Stimulated activated CD4-positive, alpha-beta T cell treated with anti-CD3 and anti-CD28 coated beads, Interleukin-4, amount 100 ng/mL, for 48 hours (primary cell): ENCODE measurements at regions not wholly inside any gene's neighbourhood (a gene's known extent, or its start where the extent isn't known, plus 50 kb on each side); places are given as distances from the start of the nearest gene placed in this dataset.

Experiments
- DNase-seq, 2 donors: peaks; one replicate each; pipeline ENCODE4 v3.0.0-alpha.2; 2020; ENCODE audit warnings: low read depth in 2 of 2

DNA sequence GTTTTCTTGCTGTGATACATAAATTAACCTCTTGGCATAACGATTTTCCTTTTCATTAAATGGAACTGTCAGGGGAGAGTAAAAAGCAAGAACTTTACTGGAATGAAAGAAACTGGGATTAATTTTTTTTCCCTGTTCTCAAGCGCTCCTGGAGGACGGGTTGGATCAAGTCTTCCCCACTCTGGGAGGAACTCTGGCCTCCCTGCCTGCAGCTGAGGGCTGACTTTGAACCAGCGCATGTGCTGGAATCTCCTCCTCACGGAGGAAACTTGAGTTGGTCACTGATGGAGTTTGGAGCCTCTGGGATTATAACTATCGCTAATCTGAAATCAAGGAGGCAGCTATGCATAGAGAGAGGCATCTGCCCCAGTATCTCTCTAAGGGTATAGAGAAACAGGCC lies 406.4 kb upstream of the TMEM132C start:
- DNase-seq = no peak

DNA sequence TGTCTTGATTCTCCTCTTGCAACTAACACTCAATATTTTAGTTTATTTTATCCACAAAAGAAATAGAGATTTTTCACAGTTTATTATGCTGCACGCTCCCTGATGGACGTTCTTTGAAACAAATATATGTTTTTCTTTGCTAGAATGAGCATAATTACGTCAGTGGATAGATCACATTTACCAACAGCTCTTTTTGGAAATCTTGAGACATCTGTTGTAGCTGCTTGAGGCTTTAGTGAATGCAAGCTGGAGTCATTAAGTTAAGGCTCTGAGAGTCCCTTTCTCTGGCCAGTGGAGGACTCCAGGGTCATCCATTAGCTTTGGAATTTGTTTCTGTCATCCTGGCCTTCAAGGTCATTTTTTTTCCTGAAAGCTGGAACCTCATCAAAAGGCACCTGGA lies 405.6 kb upstream of the TMEM132C start:
- no peak for DNase-seq

DNA sequence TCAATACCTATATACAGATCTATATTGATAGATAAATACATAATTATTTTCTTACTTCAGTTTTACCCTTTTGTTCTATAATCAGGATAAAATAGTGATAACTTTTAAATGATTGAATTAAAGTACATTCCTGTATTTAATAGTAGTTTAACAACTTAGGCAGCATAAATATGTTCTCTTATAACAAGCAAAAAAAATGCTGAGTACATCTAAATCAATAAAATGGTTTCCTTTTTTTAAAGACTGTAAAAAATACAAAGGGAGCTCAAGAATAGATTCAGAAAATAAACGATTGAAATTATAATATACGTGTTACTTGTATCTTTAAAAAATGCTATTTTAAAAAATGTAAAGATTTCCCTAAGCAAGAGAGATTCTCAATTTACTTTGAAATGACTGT lies 393.7 kb upstream of the TMEM132C start:
- no peak for DNase-seq

DNA sequence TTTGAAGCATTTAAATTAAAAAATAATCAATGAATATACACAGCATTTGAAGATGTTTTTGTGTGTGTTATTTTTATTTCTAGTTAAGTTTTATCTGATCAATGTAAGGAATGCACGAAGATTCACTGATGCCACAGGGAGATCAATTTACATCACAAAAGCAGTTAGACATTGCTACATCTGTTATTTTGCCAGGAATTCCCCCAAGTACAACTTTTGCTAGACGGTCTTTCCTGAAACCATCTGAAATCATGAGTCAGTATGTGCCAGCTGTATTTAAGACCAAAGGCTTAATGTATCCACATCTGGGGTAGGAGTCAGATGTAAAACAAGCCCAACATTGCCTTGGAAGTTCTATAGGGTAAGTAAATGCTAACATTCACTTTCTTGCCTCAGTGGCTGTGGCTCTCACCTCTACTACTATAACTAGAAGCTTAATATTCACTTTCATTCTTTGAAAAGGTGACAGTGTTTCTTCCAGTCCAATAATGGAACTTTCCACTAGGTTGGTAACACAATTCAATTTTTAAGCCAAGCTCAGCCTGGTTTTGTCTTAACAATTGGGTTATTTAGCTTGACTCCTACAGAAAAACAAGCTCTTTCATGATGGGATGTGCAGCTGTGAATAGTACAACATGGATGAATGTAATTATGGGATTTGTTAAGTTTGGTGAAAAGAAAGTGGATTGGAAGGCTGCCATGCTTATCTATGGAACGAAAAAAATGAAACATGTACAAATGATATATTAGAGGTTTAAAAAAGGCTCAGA lies 385.4 kb upstream of the TMEM132C start:
- no peak for DNase-seq

DNA sequence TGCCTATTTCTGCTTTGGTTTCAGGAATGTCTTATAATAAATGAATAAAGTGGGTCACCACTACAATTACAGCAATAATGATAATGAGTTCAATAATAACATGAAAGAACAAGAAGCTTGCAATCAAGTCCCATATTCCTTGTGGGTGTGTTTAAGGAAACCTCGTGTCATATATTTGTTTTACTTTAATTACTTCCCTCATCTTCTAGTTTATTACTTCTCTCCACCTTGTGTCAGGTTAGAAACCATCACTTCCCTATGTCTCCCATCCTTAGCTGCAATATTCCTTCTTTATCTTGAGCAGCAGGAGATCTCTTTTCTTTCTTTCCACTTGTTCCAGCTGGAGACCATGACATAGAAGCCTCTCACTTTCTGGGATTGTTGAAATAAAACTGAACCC lies 384.0 kb upstream of the TMEM132C start:
- DNase-seq = no peak

DNA sequence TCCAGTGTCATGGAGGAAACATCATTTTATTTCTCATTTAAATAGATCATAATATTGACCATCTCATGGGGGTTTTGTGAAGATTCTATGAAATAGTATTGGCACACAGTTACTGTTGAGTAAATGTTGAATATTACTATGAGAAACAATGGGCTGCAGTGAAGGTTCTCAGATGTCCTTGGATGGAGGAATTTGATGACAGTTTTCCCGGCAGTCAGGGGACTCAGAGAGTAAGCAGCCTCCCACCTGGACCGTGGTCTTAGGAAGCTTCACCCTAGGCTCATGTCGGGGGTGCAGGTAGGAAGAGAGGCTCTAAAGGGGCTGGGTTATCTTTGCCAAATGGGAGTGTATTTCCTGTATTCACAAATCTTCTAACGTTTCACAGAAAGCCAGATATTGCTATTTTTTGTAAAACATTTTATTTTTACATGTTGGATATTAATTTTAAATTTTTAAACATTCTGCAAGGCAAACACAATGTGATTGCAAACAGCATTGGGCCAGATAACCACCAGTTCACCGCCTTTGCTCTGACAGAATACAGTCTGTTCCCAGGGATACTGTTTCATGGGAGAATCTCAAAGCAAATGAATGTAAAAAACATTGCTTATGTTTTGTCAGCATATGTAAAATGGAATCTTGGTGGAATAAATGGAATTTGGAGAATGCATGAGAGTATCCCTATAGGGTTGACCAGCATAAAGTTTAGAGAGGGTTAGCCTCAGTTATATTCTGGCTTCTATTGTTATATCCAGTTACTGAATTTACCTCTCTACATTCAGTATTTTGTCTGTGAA lies 380.8 kb upstream of the TMEM132C start:
- no peak for DNase-seq

DNA sequence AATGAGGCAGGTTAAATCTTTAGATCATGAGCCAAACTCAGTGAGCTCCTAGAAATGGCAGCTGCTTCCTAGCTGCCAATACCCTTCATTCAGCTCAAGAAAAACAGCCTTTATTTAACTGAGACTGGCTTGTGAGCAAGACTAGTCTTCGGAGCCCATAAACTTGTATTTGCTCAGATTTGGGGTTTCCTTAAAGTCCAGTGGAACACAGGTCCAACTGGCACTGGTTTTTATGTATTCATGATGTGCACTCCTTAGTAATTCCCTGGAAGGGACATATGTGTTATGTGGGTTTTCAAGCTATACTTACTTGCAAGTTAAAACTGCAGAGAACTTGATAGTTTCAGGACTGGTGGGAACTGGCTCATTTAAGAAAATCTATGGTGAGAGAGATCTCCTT lies 380.1 kb upstream of the TMEM132C start:
- DNase-seq = no peak

DNA sequence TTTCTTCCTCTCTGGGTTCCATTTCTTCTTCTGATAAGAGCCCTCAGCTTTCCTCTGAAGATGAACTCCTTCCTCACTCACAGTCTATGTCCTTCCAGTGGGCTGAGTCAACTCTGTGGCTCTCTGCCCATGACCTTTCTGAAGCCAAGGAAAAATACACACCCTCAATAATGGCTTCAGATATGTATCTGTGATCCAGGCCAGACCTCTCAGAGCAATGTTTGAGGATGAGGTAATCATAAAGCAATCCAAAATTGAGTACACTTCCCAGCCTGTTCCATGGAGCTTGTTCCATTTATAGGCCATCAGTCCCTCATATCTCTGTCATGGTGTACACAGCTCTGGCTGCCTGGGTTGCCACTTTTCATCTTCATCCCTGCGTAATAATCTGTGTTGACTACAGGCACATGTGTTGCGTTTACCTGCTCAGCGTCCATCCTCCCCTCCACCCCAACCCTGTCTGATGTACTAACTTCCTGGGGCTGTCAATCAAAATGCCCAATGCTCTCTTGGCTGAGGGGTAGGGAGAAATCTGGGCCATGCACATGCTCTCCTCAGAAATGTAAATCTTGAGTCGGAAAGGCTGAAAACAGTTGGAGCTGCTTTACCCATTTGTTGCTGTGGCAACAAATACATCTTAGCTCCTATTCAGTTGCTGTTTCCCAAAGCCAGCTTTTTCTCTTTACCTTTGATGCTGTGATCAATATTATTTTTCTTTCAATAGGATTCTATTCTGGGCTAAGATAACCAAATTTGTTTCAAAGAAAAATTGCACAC lies 377.8 kb upstream of the TMEM132C start:
- no peak for DNase-seq

DNA sequence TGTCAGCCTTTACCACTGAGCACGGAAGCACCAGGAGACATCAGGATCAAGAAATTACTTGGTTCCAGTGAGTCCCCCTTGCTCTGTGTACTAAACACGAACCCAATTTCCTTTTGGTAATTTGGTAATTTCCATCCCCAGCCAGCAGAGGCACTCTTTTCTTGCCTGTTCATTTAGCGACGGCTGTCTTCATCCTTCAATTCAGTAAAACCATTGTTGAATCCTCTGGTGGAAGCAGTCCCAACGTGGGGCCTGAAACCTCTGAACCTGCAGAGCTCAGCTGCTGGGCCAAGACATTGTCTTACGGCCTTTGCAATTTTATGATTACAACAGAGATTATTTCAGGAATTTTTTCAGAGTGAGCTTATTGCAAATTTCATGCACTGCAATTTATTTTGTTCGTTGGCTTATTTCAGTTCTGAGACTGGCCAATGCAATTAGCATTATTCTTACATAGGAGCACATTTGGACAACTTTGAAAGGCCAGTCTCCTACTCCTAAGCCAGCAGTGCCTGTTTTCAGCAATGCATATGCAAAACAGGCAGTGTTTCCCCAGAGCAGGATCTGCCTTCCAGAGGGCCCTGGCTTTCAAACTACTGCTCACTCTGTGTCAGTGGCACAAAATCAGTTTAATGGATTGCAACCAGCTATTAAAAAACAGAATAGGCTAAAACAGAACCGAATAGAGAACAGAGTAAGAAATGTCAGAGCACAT lies 372.9 kb upstream of the TMEM132C start:
- no peak for DNase-seq

DNA sequence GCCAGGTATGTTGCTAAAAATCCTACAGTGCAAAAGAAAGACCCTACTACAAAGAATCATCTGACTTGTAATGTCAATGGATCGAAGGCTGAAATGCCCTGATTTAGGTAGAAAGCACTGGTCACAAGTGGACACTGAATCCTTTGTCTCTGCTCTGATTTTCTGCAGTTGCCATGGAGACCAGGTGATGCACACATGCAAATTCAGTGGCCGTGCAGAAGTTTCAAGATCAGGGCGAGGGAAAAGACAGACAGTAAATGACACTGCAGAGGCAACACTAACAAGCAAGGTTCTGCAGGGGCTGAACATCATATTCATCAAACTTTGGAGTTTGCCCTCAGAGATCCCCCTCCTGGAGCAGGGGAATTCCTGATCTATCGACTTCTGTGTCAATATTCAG lies 370.3 kb upstream of the TMEM132C start:
- no peak for DNase-seq

DNA sequence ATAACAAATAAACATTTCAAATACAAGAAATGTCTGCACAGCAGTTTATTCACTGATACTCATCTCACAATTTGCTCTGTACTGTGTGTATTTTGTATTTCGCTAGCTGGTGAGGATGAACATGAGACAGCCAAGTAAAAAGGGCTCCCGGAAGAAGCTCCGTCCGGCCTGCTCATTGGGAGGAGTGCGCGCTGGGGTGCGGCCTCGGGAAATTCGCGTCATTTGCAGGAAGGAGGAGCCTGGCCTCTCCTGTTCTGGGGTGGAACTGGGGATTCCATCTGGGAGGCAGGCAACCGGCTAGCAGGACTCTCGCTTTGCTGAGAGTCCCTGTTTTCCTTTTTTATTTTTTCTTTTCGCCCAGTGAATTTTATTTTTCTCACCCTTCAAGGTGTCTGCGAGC lies 368.4 kb upstream of the TMEM132C start:
- DNase-seq = no peak

DNA sequence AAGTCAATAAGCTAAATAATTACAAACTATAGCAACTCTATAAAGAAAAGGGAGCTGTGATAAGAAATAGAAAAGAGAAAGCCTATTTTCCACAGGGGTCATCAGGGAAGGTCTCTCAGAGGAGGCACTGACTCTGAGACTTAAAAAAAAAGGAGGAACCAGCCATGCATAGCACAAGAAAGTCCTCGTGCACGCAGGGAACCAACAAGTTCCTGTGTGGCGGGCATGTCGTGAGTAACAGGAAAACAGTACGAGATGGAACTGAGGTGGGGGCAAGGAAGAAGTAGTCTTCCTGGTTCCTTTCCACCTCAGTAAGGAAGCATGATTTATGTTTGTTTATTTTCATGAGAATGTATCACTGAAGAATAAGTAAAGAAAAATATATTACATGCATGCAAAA lies 367.0 kb upstream of the TMEM132C start:
- DNase-seq = no peak

DNA sequence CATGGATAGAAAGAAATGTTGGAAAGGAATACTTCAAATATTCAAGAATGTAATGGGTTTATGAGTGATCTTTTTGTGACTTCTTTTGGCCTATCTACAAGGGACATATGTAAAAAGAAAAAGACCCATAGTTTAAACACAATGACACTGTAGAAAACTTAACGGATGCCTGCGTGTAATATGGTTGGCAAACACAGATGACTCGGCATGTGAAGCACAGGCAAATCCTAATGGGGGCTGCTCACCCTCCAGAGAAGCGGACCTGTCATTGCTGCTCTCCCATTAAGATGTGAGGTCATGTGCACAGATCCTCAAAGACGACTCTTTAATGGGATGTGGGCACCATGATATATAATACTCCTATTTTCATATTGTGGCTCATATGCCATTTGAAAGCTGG lies 366.6 kb upstream of the TMEM132C start:
- DNase-seq = no peak

DNA sequence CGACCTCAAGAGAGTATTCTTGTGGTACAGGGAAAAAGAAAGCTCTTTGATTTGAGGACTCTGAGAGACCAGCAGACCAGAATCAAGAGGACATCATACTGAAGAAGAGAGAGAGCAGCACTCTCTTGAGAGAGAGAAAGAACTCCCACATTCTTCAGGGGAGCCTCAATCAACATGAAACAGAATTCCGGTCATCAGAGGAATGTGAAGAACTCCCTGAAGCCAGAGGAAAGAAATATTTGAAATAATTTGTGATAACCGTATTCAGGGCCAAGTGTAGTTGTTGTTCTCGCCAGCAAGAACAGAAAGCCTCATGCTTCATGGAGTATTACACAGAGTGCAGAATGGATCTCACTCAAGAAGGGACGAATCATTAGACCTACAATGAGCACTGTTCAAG lies 363.8 kb upstream of the TMEM132C start:
- DNase-seq = no peak

DNA sequence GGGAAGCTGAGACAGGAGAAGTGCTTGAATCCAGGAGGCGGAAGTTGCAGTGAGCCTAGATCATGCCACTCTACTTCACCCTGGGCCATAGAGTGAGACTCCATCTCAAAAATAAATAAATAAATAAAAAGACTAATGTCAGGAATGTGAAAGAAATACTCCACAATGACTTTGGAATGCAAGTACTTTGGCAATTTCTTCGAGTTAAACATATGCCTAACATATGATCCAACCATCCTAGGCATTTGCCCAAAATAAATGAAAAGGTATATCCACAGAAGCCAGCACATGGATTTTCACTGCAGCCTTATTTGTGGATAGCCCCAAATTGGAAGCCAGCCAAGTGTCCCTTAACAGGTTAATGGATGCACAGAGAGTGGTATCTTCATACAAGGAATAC lies 357.9 kb upstream of the TMEM132C start:
- DNase-seq = no peak

DNA sequence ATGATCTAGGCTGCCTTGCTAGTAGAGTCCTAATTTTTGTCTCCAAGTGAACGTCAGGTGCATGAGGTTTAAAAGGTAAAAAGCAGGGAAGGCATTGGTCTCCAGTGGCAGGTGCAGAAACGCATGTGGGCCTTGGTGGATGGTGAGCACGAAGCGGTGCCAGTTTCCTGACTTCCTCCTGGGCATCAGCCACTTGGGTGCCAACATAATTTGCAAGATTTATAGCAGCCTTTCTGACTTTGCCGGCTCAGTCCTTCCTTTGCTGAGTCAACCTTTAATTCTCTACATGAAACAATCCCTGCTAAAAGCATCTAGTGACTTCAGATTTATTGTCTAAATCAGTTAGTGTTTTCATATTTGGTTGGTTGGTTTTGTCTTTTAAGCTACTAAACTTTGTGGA lies 355.7 kb upstream of the TMEM132C start:
- no peak for DNase-seq

DNA sequence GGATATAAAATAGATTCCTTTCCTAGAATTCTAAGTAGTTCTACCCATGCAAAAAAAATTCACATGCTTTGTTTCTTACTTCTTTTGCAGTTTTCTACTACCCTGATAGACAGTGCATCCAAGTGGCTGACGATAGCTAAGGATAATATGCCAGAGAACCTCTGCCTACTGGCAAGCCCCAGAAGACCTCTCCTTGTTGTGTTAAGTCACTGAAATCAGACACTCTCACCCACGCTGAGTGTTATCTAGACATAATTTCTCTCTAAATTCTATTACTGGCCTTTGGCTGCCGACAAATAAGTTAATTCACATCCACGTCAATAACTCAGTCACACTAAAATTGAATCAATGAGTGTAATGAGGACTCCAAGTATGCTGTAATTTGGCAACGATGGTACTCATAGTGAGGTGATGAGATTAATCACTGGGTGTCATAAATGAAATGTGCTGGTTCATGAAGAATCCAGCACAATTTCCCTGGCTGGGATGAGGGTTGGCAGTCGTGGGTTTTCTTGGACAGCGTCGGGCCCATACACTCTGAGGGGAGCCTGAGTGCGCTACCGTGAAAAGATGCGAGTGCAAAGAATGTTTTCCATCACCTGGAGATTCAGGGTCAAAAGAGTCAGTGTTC lies 354.8 kb upstream of the TMEM132C start:
- no peak for DNase-seq

DNA sequence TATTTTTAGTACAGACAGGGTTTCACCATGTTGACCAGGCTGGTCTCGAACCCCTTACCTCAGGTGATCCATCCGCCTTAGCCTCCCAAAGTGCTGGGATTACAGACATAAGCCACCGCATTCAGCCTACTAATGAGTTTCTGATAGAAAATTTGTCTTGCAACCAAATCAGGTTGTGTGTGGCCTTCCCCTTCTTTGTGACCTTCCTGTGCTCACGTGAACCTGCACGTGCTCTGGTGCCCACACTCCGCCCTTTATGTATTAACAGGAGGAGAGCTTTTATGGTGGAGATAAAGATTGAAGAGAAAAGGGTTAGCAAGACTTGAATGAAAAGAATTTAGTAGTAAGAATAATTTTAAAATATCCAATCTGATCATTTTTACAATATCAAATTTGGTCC lies 343.5 kb upstream of the TMEM132C start:
- DNase-seq = no peak

DNA sequence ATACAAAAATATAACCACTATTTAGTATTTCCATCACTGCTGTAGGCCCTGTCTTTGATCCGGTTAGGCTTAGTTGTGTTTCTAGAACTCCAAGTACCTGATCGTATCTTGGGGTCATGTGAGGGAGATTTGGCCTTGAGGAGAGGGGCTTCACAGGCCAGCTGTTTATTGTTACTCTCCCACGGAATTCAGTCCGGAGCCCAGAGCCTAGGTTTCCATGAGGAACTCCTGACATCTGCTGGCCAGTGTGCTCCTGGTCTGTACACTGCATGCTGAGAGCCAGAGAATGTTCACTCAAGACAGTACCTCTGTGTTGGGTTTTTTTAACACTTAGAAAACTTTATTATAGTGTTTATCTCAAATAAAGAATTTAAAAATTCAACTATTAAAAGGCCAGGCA lies 341.0 kb upstream of the TMEM132C start:
- no peak for DNase-seq

DNA sequence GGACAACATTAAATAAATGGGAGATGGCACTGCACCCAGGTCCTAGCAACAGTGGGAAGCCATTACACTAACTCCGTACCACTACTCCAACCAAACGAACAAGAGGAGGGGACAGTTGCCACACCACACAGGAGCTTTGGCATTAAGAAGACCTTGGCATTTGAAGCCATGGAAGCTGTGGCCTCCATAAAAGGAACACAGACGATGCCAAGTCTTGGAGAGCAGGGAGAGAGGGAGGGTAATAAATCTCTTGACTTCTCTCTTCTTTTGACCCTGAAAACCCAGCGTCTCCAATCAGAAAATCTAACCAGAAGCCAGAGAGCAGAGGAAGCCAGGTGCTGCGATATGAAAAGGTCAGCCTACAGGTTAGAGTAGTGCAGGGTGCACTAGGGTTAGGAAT lies 338.8 kb upstream of the TMEM132C start:
- no peak for DNase-seq
